NCI-H82 treated with DMSO at 0.1 percent for 48 hours (cell line): ENCODE measurements at regions not wholly inside any gene's neighbourhood (a gene's known extent, or its start where the extent isn't known, plus 50 kb on each side); places are given as distances from the start of the nearest gene placed in this dataset.
"Not testable (repeated sequence)": the region's sequence is repeated elsewhere in the genome, so short reads cannot be mapped to it uniquely, and the experiment has no call there.

ENCODE experiments used
- DNase-seq: peaks from one replicate; lab custom pipeline; 2025; ENCODE audit not compliant: unreplicated experiment; lab: John Stamatoyannopoulos, UW

- no peak for DNase-seq
These were observed 101.2 kb upstream of the WDR11 start for GRCh38 chr10:120749856-120750566.

GRCh38 chr10:120755771-120756170 is 95.4 kb upstream of the WDR11 start:
- DNase-seq, result no peak

GRCh38 chr10:120760253-120760652 is 90.9 kb upstream of the WDR11 start:
- DNase-seq, result no peak

GRCh38 chr10:120761951-120762350 is 89.2 kb upstream of the WDR11 start:
- DNase-seq, result no peak

GRCh38 chr10:120765226-120765803 is 85.8 kb upstream of the WDR11 start:
- no peak for DNase-seq

GRCh38 chr10:120768227-120768626 is 82.9 kb upstream of the WDR11 start:
- DNase-seq, result no peak

- DNase-seq, result no peak
These were observed 80.7 kb upstream of the WDR11 start for GRCh38 chr10:120770496-120770895.

GRCh38 chr10:120776442-120776841 is 74.7 kb upstream of the WDR11 start:
- DNase-seq, result no peak

GRCh38 chr10:120782336-120782735 is 68.8 kb upstream of the WDR11 start:
- DNase-seq, result no peak

GRCh38 chr10:120783098-120783497 is 68.1 kb upstream of the WDR11 start:
- DNase-seq, result no peak

GRCh38 chr10:120783867-120784266 is 67.3 kb upstream of the WDR11 start:
- DNase-seq, result no peak

- DNase-seq, result peak; percentile 76
These were observed 62.4 kb upstream of the WDR11 start for GRCh38 chr10:120788771-120789170.

GRCh38 chr10:120789303-120790203 is 61.6 kb upstream of the WDR11 start:
- DNase-seq, result peak; percentile 58

- DNase-seq, result no peak
These were observed 59.8 kb upstream of the WDR11 start for GRCh38 chr10:120791316-120791715.

GRCh38 chr10:120793088-120793487 is 58.1 kb upstream of the WDR11 start:
- no peak for DNase-seq

- peak; percentile 2 for DNase-seq
These were observed 56.8 kb upstream of the WDR11 start for GRCh38 chr10:120794390-120794789.

GRCh38 chr10:120798276-120798675 is 52.9 kb upstream of the WDR11 start:
- DNase-seq, result not testable (repeated sequence)

- DNase-seq, result no peak
These were observed 51.3 kb upstream of the WDR11 start for GRCh38 chr10:120799849-120800248.

GRCh38 chr10:120800528-120801323 is 50.4 kb upstream of the WDR11 start:
- DNase-seq, result no peak
